ENCODE measurements at regions not wholly inside any gene's neighbourhood (a gene's known extent, or its start where the extent isn't known, plus 50 kb on each side); places are given as distances from the start of the nearest gene placed in this dataset.

DNA sequence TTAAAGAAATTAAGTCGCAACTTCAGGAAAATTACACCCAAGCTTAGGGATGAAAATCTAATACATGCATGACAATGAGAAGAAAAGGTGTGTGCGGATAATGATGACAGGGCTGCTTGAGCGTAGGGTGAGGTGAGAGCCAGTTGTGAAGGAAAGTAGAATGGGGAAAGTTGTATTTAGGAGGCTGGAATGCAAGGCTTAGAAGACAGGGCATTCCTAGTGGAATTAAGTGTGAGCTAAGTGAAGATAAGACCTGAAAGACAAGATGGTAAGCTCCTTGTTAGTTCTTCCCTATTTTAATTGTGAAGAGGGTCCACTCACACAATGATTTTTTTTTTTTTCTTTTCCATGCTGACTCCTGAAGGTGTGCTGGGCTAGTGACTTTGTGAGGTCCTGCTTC lies 519.5 kb upstream of the SALL1 start:
- Histone ChIP-seq H3F3A (replicated peaks; ENCODE audit: low read depth) (no peaks in the 10 kb centered on the region), H2AFZ (no peak overlapping the region), H3K9me2 (ENCODE audit: insufficient read depth) (peaks cover 14% of the 10 kb centered on the region; the same call in 1 of the 2 replicates), H3K4me1 (ENCODE audit: insufficient read depth) (no peaks in the 10 kb centered on the region), H3K27ac (ENCODE audit: low read depth) (no peak overlapping the region), H3K4me3 (no peak overlapping the region), H4K20me1 (replicated peaks; ENCODE audit: insufficient read depth) (no peaks in the 10 kb centered on the region), H3K27me3 (ENCODE audit: insufficient read depth) (no peaks in the 10 kb centered on the region), H3K79me2 (replicated peaks; ENCODE audit: insufficient read depth) (no peaks in the 10 kb centered on the region), H3K36me3 (ENCODE audit: insufficient read depth) (no peaks in the 10 kb centered on the region), H3K4me2 (no peak overlapping the region)
- DNase-seq (ENCODE audit: low spot score) (no peak), ATAC-seq (no peak)
- H3K9me3 Mint-ChIP-seq, result no peaks in the 10 kb centered on the region
- peaks cover 7% of the 10 kb centered on the region; the same call in 2 of the 3 replicates for H3K4me1 Mint-ChIP-seq
- H3K27ac Mint-ChIP-seq, result no peak overlapping the region
- H3K27me3 Mint-ChIP-seq (ENCODE audit: insufficient read depth, low read depth, poor library complexity), result no peaks in the 10 kb centered on the region
- no peak for TF ChIP-seq NANOG (IDR thresholded peaks at IDR 0.05; ENCODE audit: borderline replicate concordance)
- no peak for TF ChIP-seq JUNB (IDR thresholded peaks at IDR 0.05; ENCODE audit: unreplicated experiment)
- TF ChIP-seq CREB1 (CRISPR knock-in tag; IDR thresholded peaks at IDR 0.05; ENCODE audit: low read depth), result no peak
- TF ChIP-seq, protein P1, sequence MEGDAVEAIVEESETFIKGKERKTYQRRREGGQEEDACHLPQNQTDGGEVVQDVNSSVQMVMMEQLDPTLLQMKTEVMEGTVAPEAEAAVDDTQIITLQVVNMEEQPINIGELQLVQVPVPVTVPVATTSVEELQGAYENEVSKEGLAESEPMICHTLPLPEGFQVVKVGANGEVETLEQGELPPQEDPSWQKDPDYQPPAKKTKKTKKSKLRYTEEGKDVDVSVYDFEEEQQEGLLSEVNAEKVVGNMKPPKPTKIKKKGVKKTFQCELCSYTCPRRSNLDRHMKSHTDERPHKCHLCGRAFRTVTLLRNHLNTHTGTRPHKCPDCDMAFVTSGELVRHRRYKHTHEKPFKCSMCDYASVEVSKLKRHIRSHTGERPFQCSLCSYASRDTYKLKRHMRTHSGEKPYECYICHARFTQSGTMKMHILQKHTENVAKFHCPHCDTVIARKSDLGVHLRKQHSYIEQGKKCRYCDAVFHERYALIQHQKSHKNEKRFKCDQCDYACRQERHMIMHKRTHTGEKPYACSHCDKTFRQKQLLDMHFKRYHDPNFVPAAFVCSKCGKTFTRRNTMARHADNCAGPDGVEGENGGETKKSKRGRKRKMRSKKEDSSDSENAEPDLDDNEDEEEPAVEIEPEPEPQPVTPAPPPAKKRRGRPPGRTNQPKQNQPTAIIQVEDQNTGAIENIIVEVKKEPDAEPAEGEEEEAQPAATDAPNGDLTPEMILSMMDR (conservative IDR thresholded peaks at IDR 0.05; ENCODE audit: low read depth in 2 of 2), result no peak
- TF ChIP-seq, protein P2, sequence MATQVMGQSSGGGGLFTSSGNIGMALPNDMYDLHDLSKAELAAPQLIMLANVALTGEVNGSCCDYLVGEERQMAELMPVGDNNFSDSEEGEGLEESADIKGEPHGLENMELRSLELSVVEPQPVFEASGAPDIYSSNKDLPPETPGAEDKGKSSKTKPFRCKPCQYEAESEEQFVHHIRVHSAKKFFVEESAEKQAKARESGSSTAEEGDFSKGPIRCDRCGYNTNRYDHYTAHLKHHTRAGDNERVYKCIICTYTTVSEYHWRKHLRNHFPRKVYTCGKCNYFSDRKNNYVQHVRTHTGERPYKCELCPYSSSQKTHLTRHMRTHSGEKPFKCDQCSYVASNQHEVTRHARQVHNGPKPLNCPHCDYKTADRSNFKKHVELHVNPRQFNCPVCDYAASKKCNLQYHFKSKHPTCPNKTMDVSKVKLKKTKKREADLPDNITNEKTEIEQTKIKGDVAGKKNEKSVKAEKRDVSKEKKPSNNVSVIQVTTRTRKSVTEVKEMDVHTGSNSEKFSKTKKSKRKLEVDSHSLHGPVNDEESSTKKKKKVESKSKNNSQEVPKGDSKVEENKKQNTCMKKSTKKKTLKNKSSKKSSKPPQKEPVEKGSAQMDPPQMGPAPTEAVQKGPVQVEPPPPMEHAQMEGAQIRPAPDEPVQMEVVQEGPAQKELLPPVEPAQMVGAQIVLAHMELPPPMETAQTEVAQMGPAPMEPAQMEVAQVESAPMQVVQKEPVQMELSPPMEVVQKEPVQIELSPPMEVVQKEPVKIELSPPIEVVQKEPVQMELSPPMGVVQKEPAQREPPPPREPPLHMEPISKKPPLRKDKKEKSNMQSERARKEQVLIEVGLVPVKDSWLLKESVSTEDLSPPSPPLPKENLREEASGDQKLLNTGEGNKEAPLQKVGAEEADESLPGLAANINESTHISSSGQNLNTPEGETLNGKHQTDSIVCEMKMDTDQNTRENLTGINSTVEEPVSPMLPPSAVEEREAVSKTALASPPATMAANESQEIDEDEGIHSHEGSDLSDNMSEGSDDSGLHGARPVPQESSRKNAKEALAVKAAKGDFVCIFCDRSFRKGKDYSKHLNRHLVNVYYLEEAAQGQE (IDR thresholded peaks at IDR 0.05; ENCODE audit: unreplicated experiment), result no peak
- H3K36me3 Mint-ChIP-seq (ENCODE audit: low read depth), result no peaks in the 10 kb centered on the region
- no peak overlapping the region for H3K4me3 Mint-ChIP-seq

DNA sequence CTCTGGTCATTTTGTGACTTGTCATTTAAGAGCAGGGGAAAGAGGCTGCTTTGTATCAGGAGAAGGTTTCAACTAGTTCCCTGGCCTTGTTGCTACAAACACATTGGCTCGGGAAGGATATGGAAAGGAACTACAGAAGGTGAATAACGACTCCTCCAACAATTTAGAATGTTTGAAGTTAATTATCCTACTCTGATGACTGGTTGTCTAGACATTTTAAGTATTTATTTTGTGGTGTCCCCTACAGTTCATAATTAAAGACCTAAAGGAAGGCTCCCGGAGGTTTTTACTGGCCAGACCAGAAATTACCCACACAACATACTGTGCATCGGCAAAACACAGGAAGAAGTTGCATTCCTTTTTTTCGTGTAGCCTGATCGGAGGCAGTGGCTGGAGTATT lies 515.8 kb upstream of the SALL1 start:
- Mint-ChIP-seq H3K4me1 (peaks cover 7% of the 10 kb centered on the region; the same call in 2 of the 3 replicates), H3K36me3 (ENCODE audit: low read depth) (no peaks in the 10 kb centered on the region), H3K27me3 (ENCODE audit: insufficient read depth, low read depth, poor library complexity) (peaks cover 1% of the 10 kb centered on the region), H3K9me3 (no peaks in the 10 kb centered on the region), H3K27ac (no peak overlapping the region), H3K4me3 (no peak overlapping the region)
- DNase-seq (ENCODE audit: low spot score) (no peak), ATAC-seq (no peak)
- no peaks in the 10 kb centered on the region for H3F3A ChIP-seq (replicated peaks; ENCODE audit: low read depth)
- H3K36me3 ChIP-seq (ENCODE audit: insufficient read depth), result no peaks in the 10 kb centered on the region
- H4K20me1 ChIP-seq (replicated peaks; ENCODE audit: insufficient read depth), result no peaks in the 10 kb centered on the region
- no peak overlapping the region for H3K27ac ChIP-seq (ENCODE audit: low read depth)
- peaks cover 9% of the 10 kb centered on the region; the same call in 1 of the 2 replicates for H3K9me2 ChIP-seq (ENCODE audit: insufficient read depth)
- H3K4me2 ChIP-seq, result no peak overlapping the region
- no peak overlapping the region for H3K4me3 ChIP-seq
- no peaks in the 10 kb centered on the region for H3K27me3 ChIP-seq (ENCODE audit: insufficient read depth)
- no peaks in the 10 kb centered on the region for H3K79me2 ChIP-seq (replicated peaks; ENCODE audit: insufficient read depth)
- H2AFZ ChIP-seq, result no peak overlapping the region
- no peaks in the 10 kb centered on the region for H3K4me1 ChIP-seq (ENCODE audit: insufficient read depth)
- TF ChIP-seq CREB1 (CRISPR knock-in tag; IDR thresholded peaks at IDR 0.05; ENCODE audit: low read depth), result no peak
- TF ChIP-seq NANOG (IDR thresholded peaks at IDR 0.05; ENCODE audit: borderline replicate concordance), result no peak
- TF ChIP-seq, protein P3, sequence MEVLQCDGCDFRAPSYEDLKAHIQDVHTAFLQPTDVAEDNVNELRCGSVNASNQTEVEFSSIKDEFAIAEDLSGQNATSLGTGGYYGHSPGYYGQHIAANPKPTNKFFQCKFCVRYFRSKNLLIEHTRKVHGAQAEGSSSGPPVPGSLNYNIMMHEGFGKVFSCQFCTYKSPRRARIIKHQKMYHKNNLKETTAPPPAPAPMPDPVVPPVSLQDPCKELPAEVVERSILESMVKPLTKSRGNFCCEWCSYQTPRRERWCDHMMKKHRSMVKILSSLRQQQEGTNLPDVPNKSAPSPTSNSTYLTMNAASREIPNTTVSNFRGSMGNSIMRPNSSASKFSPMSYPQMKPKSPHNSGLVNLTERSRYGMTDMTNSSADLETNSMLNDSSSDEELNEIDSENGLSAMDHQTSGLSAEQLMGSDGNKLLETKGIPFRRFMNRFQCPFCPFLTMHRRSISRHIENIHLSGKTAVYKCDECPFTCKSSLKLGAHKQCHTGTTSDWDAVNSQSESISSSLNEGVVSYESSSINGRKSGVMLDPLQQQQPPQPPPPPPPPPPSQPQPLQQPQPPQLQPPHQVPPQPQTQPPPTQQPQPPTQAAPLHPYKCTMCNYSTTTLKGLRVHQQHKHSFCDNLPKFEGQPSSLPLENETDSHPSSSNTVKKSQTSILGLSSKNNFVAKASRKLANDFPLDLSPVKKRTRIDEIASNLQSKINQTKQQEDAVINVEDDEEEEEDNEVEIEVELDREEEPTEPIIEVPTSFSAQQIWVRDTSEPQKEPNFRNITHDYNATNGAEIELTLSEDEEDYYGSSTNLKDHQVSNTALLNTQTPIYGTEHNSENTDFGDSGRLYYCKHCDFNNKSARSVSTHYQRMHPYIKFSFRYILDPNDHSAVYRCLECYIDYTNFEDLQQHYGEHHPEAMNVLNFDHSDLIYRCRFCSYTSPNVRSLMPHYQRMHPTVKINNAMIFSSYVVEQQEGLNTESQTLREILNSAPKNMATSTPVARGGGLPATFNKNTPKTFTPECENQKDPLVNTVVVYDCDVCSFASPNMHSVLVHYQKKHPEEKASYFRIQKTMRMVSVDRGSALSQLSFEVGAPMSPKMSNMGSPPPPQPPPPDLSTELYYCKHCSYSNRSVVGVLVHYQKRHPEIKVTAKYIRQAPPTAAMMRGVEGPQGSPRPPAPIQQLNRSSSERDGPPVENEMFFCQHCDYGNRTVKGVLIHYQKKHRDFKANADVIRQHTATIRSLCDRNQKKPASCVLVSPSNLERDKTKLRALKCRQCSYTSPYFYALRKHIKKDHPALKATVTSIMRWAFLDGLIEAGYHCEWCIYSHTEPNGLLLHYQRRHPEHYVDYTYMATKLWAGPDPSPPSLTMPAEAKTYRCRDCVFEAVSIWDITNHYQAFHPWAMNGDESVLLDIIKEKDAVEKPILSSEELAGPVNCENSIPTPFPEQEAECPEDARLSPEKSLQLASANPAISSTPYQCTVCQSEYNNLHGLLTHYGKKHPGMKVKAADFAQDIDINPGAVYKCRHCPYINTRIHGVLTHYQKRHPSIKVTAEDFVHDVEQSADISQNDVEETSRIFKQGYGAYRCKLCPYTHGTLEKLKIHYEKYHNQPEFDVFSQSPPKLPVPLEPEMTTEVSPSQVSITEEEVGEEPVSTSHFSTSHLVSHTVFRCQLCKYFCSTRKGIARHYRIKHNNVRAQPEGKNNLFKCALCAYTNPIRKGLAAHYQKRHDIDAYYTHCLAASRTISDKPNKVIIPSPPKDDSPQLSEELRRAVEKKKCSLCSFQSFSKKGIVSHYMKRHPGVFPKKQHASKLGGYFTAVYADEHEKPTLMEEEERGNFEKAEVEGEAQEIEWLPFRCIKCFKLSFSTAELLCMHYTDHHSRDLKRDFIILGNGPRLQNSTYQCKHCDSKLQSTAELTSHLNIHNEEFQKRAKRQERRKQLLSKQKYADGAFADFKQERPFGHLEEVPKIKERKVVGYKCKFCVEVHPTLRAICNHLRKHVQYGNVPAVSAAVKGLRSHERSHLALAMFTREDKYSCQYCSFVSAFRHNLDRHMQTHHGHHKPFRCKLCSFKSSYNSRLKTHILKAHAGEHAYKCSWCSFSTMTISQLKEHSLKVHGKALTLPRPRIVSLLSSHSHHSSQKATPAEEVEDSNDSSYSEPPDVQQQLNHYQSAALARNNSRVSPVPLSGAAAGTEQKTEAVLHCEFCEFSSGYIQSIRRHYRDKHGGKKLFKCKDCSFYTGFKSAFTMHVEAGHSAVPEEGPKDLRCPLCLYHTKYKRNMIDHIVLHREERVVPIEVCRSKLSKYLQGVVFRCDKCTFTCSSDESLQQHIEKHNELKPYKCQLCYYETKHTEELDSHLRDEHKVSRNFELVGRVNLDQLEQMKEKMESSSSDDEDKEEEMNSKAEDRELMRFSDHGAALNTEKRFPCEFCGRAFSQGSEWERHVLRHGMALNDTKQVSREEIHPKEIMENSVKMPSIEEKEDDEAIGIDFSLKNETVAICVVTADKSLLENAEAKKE (CRISPR knock-in tag; IDR thresholded peaks at IDR 0.05), result no peak
- TF ChIP-seq ZNF114 (CRISPR knock-in tag; IDR thresholded peaks at IDR 0.05), result no peak
- no peak for TF ChIP-seq ZNF331 (CRISPR knock-in tag; IDR thresholded peaks at IDR 0.05; ENCODE audit: low read depth)
- no peak for TF ChIP-seq EZH2phosphoT487 (IDR thresholded peaks at IDR 0.05; ENCODE audit: unreplicated experiment)
- no peak for TF ChIP-seq STAT1 (IDR thresholded peaks at IDR 0.05; ENCODE audit: unreplicated experiment)
- no peak for TF ChIP-seq POLR2AphosphoS5 (IDR thresholded peaks at IDR 0.05; ENCODE audit: low read depth)
